H1 (cell line): ENCODE measurements at regions not wholly inside any gene's neighbourhood (a gene's known extent, or its start where the extent isn't known, plus 50 kb on each side); places are given as distances from the start of the nearest gene placed in this dataset.

Experiments
- CBX5 ChIP-seq: fragments of 300-800, 300-1000 bp; sonication (generic); IDR thresholded peaks from 2 replicates; pipeline ENCODE4 v1.7.1; 2016; ENCODE audit warnings: antibody characterized with exemption, low read length, low read depth
- GTF2F1 ChIP-seq: IDR thresholded peaks from 2 replicates; pipeline ENCODE4 v1.6.1; 2012; ENCODE audit warnings: low read depth, low read length, improper control_type of control experiment, borderline replicate concordance
- RBBP5 ChIP-seq: IDR thresholded peaks from 2 replicates; pipeline ENCODE4 v1.7.1; 2012; ENCODE audit warnings: low read depth, mild to moderate bottlenecking, inconsistent platforms, low read length, moderate library complexity, borderline replicate concordance
- ZNF274 ChIP-seq: IDR thresholded peaks from 2 replicates; pipeline ENCODE4 v1.7.0; 2012; ENCODE audit warnings: low read length, borderline replicate concordance; ENCODE audit errors: extremely low read depth
- TF ChIP-seq, protein P1 (sequence below), 3 experiments: IDR thresholded peaks; 1 replicate in 2 of 3; 2 replicates in 1 of 3; pipeline versions ENCODE4 v1.5.1 to v1.6.1; 2011; ENCODE audit warnings: low read length in 3 of 3, mild to moderate bottlenecking in 3 of 3, inconsistent platforms in 2 of 3, low read depth in 1 of 3, moderate library complexity in 1 of 3; ENCODE audit not compliant: insufficient read depth in 1 of 3; ENCODE audit errors: control extremely low read depth in 1 of 3
- TF ChIP-seq, protein P2 (sequence below): IDR thresholded peaks from 2 replicates; pipeline ENCODE4 v1.6.1; 2012; ENCODE audit warnings: low read length, inconsistent platforms
- TF ChIP-seq, protein P3 (sequence below): IDR thresholded peaks from 2 replicates; pipeline ENCODE4 v1.6.1; 2011; ENCODE audit warnings: low read length, improper control_type of control experiment

DNA sequence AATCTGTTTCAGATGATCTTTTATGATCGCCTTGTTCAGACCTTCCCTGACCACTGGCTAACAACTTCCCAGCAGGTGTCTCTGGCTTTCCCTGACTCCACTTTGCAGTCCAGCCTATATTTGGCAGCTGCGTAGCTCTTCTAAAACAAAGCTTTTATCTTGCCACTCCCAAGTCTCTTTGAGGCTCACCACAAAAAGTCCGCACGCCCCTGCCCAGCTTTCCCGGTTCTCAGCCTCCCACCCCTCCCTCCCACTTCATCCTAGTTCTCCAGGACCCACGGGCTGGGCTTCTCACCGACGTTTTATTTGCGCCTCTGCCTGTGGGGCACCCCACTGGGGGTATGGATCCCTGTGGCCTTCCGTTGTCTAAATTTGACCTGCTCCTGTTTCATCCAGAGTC is 58.9 kb upstream of the USP6NL start (continued):
- TF ChIP-seq, protein P1, sequence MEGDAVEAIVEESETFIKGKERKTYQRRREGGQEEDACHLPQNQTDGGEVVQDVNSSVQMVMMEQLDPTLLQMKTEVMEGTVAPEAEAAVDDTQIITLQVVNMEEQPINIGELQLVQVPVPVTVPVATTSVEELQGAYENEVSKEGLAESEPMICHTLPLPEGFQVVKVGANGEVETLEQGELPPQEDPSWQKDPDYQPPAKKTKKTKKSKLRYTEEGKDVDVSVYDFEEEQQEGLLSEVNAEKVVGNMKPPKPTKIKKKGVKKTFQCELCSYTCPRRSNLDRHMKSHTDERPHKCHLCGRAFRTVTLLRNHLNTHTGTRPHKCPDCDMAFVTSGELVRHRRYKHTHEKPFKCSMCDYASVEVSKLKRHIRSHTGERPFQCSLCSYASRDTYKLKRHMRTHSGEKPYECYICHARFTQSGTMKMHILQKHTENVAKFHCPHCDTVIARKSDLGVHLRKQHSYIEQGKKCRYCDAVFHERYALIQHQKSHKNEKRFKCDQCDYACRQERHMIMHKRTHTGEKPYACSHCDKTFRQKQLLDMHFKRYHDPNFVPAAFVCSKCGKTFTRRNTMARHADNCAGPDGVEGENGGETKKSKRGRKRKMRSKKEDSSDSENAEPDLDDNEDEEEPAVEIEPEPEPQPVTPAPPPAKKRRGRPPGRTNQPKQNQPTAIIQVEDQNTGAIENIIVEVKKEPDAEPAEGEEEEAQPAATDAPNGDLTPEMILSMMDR (IDR thresholded peaks at IDR 0.05; ENCODE audit: control extremely low read depth in 1 of 3, insufficient read depth in 1 of 3, low read depth in 1 of 3, low read length in 3 of 3), result no peak
- TF ChIP-seq, protein P2, sequence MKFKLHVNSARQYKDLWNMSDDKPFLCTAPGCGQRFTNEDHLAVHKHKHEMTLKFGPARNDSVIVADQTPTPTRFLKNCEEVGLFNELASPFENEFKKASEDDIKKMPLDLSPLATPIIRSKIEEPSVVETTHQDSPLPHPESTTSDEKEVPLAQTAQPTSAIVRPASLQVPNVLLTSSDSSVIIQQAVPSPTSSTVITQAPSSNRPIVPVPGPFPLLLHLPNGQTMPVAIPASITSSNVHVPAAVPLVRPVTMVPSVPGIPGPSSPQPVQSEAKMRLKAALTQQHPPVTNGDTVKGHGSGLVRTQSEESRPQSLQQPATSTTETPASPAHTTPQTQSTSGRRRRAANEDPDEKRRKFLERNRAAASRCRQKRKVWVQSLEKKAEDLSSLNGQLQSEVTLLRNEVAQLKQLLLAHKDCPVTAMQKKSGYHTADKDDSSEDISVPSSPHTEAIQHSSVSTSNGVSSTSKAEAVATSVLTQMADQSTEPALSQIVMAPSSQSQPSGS, result no peak
- TF ChIP-seq GTF2F1 (no peak), ZNF274 (no peak), CBX5 (no peak), RBBP5 (no peak)
- TF ChIP-seq, protein P3, sequence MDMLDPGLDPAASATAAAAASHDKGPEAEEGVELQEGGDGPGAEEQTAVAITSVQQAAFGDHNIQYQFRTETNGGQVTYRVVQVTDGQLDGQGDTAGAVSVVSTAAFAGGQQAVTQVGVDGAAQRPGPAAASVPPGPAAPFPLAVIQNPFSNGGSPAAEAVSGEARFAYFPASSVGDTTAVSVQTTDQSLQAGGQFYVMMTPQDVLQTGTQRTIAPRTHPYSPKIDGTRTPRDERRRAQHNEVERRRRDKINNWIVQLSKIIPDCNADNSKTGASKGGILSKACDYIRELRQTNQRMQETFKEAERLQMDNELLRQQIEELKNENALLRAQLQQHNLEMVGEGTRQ, result no peak
